Rectal smooth muscle tissue (tissue), 1 donor: ENCODE measurements at regions not wholly inside any gene's neighbourhood (a gene's known extent, or its start where the extent isn't known, plus 50 kb on each side); places are given as distances from the start of the nearest gene placed in this dataset.

Source experiments
- H3K27ac ChIP-seq: one replicate; pipeline ENCODE4 v1.7.0; 2013; ENCODE audit warnings: low read depth, low read length, inconsistent platforms
- H3K27me3 ChIP-seq: one replicate; pipeline ENCODE4 v1.7.0; 2013; ENCODE audit warnings: low read length; ENCODE audit not compliant: control insufficient read depth, insufficient read depth
- H3K36me3 ChIP-seq: one replicate; pipeline ENCODE4 v1.7.0; 2013; ENCODE audit warnings: low read length; ENCODE audit not compliant: control insufficient read depth, insufficient read depth
- H3K4me1 ChIP-seq: one replicate; pipeline ENCODE4 v1.7.0; 2013; ENCODE audit warnings: low read length; ENCODE audit not compliant: control insufficient read depth, insufficient read depth
- H3K4me3 ChIP-seq: one replicate; pipeline ENCODE4 v1.7.0; 2013; ENCODE audit warnings: low read length
- H3K9ac ChIP-seq: one replicate; pipeline ENCODE4 v1.7.0; 2013; ENCODE audit warnings: low read length

GRCh38 chr11:127576210-127576609, 575.6 kb upstream of the KIRREL3 start:
- no peak overlapping the region for H3K4me3 ChIP-seq
- no peaks in the 10 kb centered on the region for H3K36me3 ChIP-seq
- H3K27me3 ChIP-seq = no peaks in the 10 kb centered on the region
- H3K27ac ChIP-seq = no peak overlapping the region
- no peaks in the 10 kb centered on the region for H3K4me1 ChIP-seq
- no peak overlapping the region for H3K9ac ChIP-seq

DNA sequence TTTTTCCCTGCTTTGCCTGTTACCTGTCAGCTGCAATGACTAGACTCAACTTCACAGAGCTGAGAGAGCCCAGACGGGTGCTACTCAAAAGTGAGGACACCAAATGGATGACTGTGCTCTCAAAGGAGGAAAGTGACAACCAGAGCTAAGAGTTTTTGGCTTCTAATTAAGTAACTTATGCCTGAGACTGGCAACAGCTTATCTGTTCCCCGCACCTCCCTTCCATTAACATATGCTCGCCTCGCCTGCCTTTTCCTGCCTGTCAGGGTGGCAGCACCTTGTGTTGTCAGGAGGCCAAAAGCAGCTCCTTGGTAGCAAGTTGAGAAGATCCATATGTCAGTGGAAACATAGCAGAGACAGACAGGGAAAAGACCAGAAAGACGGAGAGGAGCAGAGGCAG, 573.9 kb upstream of the KIRREL3 start:
- Histone ChIP-seq H3K4me3 (no peak overlapping the region), H3K36me3 (no peaks in the 10 kb centered on the region), H3K4me1 (no peaks in the 10 kb centered on the region), H3K9ac (no peak overlapping the region), H3K27ac (no peak overlapping the region), H3K27me3 (no peaks in the 10 kb centered on the region)

GRCh38 chr11:127568891-127569290, 568.3 kb upstream of the KIRREL3 start:
- Histone ChIP-seq H3K4me3 (no peak overlapping the region), H3K27me3 (no peaks in the 10 kb centered on the region), H3K27ac (no peak overlapping the region), H3K4me1 (no peaks in the 10 kb centered on the region), H3K36me3 (no peaks in the 10 kb centered on the region), H3K9ac (no peak overlapping the region)

DNA sequence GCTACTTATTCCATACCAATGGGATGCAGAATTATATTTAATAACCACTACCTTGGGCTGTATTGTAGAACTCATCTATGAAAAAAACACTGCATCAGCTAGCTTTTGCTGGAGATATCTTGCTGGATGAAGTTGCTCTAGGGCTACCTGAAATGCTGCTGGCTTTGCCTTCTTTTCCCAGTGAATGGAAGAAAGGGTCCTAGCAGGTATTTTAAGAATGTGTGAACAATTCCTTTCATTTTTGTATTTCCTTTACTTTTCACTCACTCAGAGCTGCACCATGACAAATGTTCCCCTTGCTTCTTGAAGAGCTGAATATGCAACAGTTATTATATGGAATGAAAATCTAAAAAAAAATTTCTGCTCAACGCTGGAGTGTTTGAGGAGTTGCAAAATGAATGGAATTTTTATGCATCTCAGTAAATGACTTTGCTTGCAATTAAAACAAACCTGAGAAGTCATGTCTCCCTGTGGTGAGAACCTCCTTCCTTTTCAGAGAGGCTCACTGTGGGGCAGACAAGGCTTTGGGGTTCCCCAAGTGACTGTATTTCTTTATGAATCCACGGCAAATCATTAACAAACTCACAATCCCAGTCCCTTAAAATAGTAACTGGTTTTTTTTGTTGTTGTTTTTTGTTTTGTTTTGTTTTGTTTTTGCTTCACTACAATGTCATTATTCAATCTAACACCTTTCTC, 566.8 kb upstream of the KIRREL3 start:
- H3K27ac ChIP-seq = no peak overlapping the region
- H3K9ac ChIP-seq = no peak overlapping the region
- no peaks in the 10 kb centered on the region for H3K4me1 ChIP-seq
- no peaks in the 10 kb centered on the region for H3K36me3 ChIP-seq
- no peaks in the 10 kb centered on the region for H3K27me3 ChIP-seq
- H3K4me3 ChIP-seq = no peak overlapping the region

DNA sequence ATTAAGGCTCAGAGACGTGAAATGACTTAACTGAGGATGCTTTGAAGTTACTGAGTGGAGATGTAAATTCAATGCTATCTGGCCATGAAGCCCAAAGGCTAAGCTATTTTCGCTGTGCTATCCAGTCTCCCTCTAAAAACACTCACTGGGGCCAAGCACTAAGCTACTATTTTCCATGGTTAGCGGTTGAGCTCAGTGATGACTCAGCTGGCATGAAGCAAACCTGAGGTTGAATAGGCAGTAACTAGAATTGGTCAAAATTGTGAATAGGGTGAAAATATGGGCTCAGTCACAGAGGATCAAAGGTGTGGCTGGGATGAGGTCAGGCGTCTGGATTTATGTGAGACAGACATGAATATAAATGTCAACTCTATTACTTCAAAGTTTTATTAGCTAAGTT, 564.2 kb upstream of the KIRREL3 start:
- Histone ChIP-seq H3K4me3 (no peak overlapping the region), H3K9ac (no peak overlapping the region), H3K27me3 (no peaks in the 10 kb centered on the region), H3K27ac (no peak overlapping the region), H3K36me3 (no peaks in the 10 kb centered on the region), H3K4me1 (no peaks in the 10 kb centered on the region)

GRCh38 chr11:127559978-127560377, 559.4 kb upstream of the KIRREL3 start:
- no peaks in the 10 kb centered on the region for H3K4me1 ChIP-seq
- no peaks in the 10 kb centered on the region for H3K36me3 ChIP-seq
- no peak overlapping the region for H3K27ac ChIP-seq
- H3K4me3 ChIP-seq = no peak overlapping the region
- no peak overlapping the region for H3K9ac ChIP-seq
- H3K27me3 ChIP-seq = no peaks in the 10 kb centered on the region

DNA sequence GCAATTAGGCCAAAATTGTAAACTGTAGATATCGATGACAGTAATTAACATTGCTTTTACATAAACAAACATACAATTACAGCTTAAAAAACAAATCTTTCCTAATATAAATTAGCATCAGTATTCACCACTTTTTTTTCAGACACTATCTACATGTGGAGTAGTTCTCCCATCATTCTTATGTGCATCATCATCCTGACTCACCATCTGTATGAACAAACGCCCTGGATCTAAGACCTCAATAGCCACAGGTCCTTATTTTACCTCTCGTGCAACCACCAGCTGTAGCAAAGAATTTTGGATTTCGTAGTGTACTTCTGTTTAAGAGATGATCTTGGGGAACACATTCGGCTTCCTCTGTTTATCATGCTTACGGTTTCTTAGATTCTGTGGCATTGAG, 551.9 kb upstream of the KIRREL3 start:
- no peaks in the 10 kb centered on the region for H3K27me3 ChIP-seq
- no peak overlapping the region for H3K27ac ChIP-seq
- no peak overlapping the region for H3K4me3 ChIP-seq
- no peaks in the 10 kb centered on the region for H3K4me1 ChIP-seq
- no peak overlapping the region for H3K9ac ChIP-seq
- no peaks in the 10 kb centered on the region for H3K36me3 ChIP-seq

- H3K27ac ChIP-seq = no peak overlapping the region
- no peaks in the 10 kb centered on the region for H3K36me3 ChIP-seq
- H3K27me3 ChIP-seq = no peaks in the 10 kb centered on the region
- no peaks in the 10 kb centered on the region for H3K4me1 ChIP-seq
- no peak overlapping the region for H3K4me3 ChIP-seq
- H3K9ac ChIP-seq = no peak overlapping the region
These were observed 530.6 kb upstream of the KIRREL3 start for GRCh38 chr11:127531167-127531566.

- Histone ChIP-seq H3K9ac (no peak overlapping the region), H3K4me1 (no peaks in the 10 kb centered on the region), H3K4me3 (no peak overlapping the region), H3K27me3 (no peaks in the 10 kb centered on the region), H3K27ac (no peak overlapping the region), H3K36me3 (no peaks in the 10 kb centered on the region)
These were observed 527.7 kb upstream of the KIRREL3 start for GRCh38 chr11:127528297-127528696.

- H3K36me3 ChIP-seq = no peaks in the 10 kb centered on the region
- H3K27ac ChIP-seq = no peak overlapping the region
- H3K4me1 ChIP-seq = no peaks in the 10 kb centered on the region
- no peak overlapping the region for H3K9ac ChIP-seq
- no peaks in the 10 kb centered on the region for H3K27me3 ChIP-seq
- no peak overlapping the region for H3K4me3 ChIP-seq
These were observed 524.0 kb upstream of the KIRREL3 start for GRCh38 chr11:127524618-127525017.

DNA sequence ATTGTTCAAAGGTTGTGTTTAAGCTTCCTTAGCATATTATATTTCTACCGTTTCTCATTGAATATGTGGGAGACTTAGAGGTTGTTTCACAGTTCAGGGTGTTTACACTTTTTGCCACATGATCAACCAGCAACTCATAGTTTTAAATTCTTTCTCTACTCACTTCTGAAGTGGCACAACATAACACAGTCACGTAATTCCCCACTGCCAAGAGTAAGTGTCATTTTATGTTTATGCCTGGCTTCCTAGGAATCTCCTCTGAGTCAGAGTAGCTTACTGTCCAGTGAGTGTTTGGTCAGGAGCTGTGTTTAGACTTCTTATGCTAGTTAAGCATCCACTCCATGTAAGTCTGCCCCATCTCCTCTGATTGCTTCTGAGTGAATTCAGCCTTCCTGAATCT, 520.8 kb upstream of the KIRREL3 start:
- H3K4me3 ChIP-seq = no peak overlapping the region
- no peak overlapping the region for H3K27ac ChIP-seq
- no peaks in the 10 kb centered on the region for H3K36me3 ChIP-seq
- H3K9ac ChIP-seq = no peak overlapping the region
- no peaks in the 10 kb centered on the region for H3K4me1 ChIP-seq
- H3K27me3 ChIP-seq = no peaks in the 10 kb centered on the region

- Histone ChIP-seq H3K27me3 (no peaks in the 10 kb centered on the region), H3K9ac (no peak overlapping the region), H3K27ac (no peak overlapping the region), H3K36me3 (no peaks in the 10 kb centered on the region), H3K4me3 (no peak overlapping the region), H3K4me1 (no peaks in the 10 kb centered on the region)
These were observed 507.3 kb upstream of the KIRREL3 start for GRCh38 chr11:127507851-127508250.

- Histone ChIP-seq H3K36me3 (no peaks in the 10 kb centered on the region), H3K4me3 (no peak overlapping the region), H3K9ac (no peak overlapping the region), H3K4me1 (no peaks in the 10 kb centered on the region), H3K27me3 (no peaks in the 10 kb centered on the region), H3K27ac (no peak overlapping the region)
These were observed 506.1 kb upstream of the KIRREL3 start for GRCh38 chr11:127506647-127507046.
